Cardiac muscle cell (in vitro differentiated cells and primary cell): ENCODE measurements at regions not wholly inside any gene's neighbourhood (a gene's known extent, or its start where the extent isn't known, plus 50 kb on each side); places are given as distances from the start of the nearest gene placed in this dataset.

ENCODE experiments used
- DNase-seq, 2 donors: peaks; one replicate each; pipeline versions ENCODE4 v3.0.0 to v3.0.0-alpha.2; 2010 to 2017; ENCODE audit warnings: low read depth in 1 of 2, low spot score in 1 of 2
- H3K27ac ChIP-seq: fragments of 200-600 bp; sonication (generic); 2 replicates; pipeline ENCODE4 v1.5.1; 2016
- H3K27me3 ChIP-seq: fragments of 200-600 bp; sonication (generic); 2 replicates; pipeline ENCODE4 v1.6.0; 2016; ENCODE audit warnings: control low read depth
- H3K36me3 ChIP-seq: fragments of 200-600 bp; sonication (generic); 2 replicates; pipeline ENCODE4 v1.5.1; 2016; ENCODE audit warnings: control low read depth
- H3K4me1 ChIP-seq: fragments of 200-600 bp; sonication (generic); 2 replicates; pipeline ENCODE4 v1.8.1; 2017; ENCODE audit warnings: low read depth, mild to moderate bottlenecking, mixed run types
- H3K4me3 ChIP-seq: fragments of 200-600 bp; sonication (generic); 2 replicates; pipeline ENCODE4 v1.5.1; 2016; ENCODE audit warnings: mild to moderate bottlenecking
- H3K9me3 ChIP-seq: fragments of 200-600 bp; sonication (generic); 2 replicates; pipeline ENCODE4 v1.5.1; 2017; ENCODE audit warnings: low read depth, mild to moderate bottlenecking, control low read depth
- CTCF ChIP-seq: IDR thresholded peaks from 2 replicates; pipeline ENCODE4 v1.5.1; 2012; ENCODE audit warnings: low read depth, mild to moderate bottlenecking, low read length

GRCh38 chr11:72519220-72519881 lies 85.0 kb upstream of the CLPB start:
- H3K27me3 ChIP-seq, result no peaks in the 10 kb centered on the region
- no peaks in the 10 kb centered on the region for H3K4me1 ChIP-seq
- H3K36me3 ChIP-seq, result no peaks in the 10 kb centered on the region
- no peak overlapping the region for H3K27ac ChIP-seq
- no peak for DNase-seq
- TF ChIP-seq CTCF, result no peak
- no peak overlapping the region for H3K4me3 ChIP-seq
- no peaks in the 10 kb centered on the region for H3K9me3 ChIP-seq

- DNase-seq, result no peak
- TF ChIP-seq CTCF, result no peak
- Histone ChIP-seq H3K4me3 (no peak overlapping the region), H3K27me3 (no peaks in the 10 kb centered on the region), H3K9me3 (no peaks in the 10 kb centered on the region), H3K27ac (no peak overlapping the region), H3K36me3 (no peaks in the 10 kb centered on the region), H3K4me1 (no peaks in the 10 kb centered on the region)
Measured at GRCh38 chr11:72514331-72514730, 80.0 kb upstream of the CLPB start.

GRCh38 chr11:72513411-72513810 lies 79.1 kb upstream of the CLPB start:
- H3K36me3 ChIP-seq, result no peaks in the 10 kb centered on the region
- H3K4me1 ChIP-seq, result no peaks in the 10 kb centered on the region
- no peak overlapping the region for H3K4me3 ChIP-seq
- no peak for DNase-seq
- no peaks in the 10 kb centered on the region for H3K27me3 ChIP-seq
- H3K9me3 ChIP-seq, result no peaks in the 10 kb centered on the region
- TF ChIP-seq CTCF, result no peak
- H3K27ac ChIP-seq, result no peak overlapping the region

GRCh38 chr11:72512956-72513355 lies 78.6 kb upstream of the CLPB start:
- Histone ChIP-seq H3K36me3 (no peaks in the 10 kb centered on the region), H3K27ac (no peak overlapping the region), H3K4me1 (no peaks in the 10 kb centered on the region), H3K4me3 (no peak overlapping the region), H3K27me3 (no peaks in the 10 kb centered on the region), H3K9me3 (no peaks in the 10 kb centered on the region)
- DNase-seq, result no peak
- TF ChIP-seq CTCF, result no peak

GRCh38 chr11:72511393-72512047 lies 77.2 kb upstream of the CLPB start:
- no peak overlapping the region for H3K27ac ChIP-seq
- DNase-seq, result no peak
- H3K4me1 ChIP-seq, result no peaks in the 10 kb centered on the region
- H3K9me3 ChIP-seq, result no peaks in the 10 kb centered on the region
- no peaks in the 10 kb centered on the region for H3K27me3 ChIP-seq
- no peak for TF ChIP-seq CTCF
- H3K36me3 ChIP-seq, result no peaks in the 10 kb centered on the region
- no peak overlapping the region for H3K4me3 ChIP-seq
